Lower leg skin (tissue), 3 donors: ENCODE measurements at regions not wholly inside any gene's neighbourhood (a gene's known extent, or its start where the extent isn't known, plus 50 kb on each side); places are given as distances from the start of the nearest gene placed in this dataset.

Experiments
- POLR2A ChIP-seq, 2 donors: fragments of 450-650 bp; IDR thresholded peaks; one replicate each; pipeline ENCODE4 v1.6.1; 2016 to 2017; ENCODE audit warnings: antibody characterized with exemption in 2 of 2, mild to moderate bottlenecking in 1 of 2, moderate library complexity in 1 of 2
- TF ChIP-seq, protein P1 (sequence below), 3 donors: fragments of 450-650 bp; IDR thresholded peaks; one replicate each; pipeline ENCODE4 v1.5.1; 2016; ENCODE audit warnings: antibody characterized with exemption in 3 of 3, mild to moderate bottlenecking in 3 of 3, moderate library complexity in 2 of 3

GRCh38 chr16:86974120-86974519, 343.1 kb downstream of the C16orf95 start:
- TF ChIP-seq POLR2A (IDR thresholded peaks at IDR 0.05) = no peak
- TF ChIP-seq, protein P1, sequence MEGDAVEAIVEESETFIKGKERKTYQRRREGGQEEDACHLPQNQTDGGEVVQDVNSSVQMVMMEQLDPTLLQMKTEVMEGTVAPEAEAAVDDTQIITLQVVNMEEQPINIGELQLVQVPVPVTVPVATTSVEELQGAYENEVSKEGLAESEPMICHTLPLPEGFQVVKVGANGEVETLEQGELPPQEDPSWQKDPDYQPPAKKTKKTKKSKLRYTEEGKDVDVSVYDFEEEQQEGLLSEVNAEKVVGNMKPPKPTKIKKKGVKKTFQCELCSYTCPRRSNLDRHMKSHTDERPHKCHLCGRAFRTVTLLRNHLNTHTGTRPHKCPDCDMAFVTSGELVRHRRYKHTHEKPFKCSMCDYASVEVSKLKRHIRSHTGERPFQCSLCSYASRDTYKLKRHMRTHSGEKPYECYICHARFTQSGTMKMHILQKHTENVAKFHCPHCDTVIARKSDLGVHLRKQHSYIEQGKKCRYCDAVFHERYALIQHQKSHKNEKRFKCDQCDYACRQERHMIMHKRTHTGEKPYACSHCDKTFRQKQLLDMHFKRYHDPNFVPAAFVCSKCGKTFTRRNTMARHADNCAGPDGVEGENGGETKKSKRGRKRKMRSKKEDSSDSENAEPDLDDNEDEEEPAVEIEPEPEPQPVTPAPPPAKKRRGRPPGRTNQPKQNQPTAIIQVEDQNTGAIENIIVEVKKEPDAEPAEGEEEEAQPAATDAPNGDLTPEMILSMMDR (IDR thresholded peaks at IDR 0.05) = no peak
